SK-N-SH (cell line): ENCODE measurements at regions not wholly inside any gene's neighbourhood (a gene's known extent, or its start where the extent isn't known, plus 50 kb on each side); places are given as distances from the start of the nearest gene placed in this dataset.

Experiments
- CTCF ChIA-PET: fragments of 300-600, 350-600 bp; formaldehyde crosslinking; extraction: SDS; loops from one replicate; lab custom pipeline; 2021; lab: Yijun Ruan, JAX
- POLR2A ChIA-PET: fragments of 350-600 bp; sonication (Branson Sonifier 250); formaldehyde crosslinking; extraction: SDS; loops from one replicate; lab custom pipeline; 2020; ENCODE audit warnings: antibody characterized with exemption, inconsistent platforms; lab: Yijun Ruan, JAX
- DNase-seq: peaks from one replicate; pipeline ENCODE4 v3.0.0; 2012
- H2AFZ ChIP-seq: fragments of 200-600 bp; sonication (generic); 2 replicates; pipeline ENCODE4 v1.8.1; 2016; ENCODE audit warnings: antibody characterized with exemption, mild to moderate bottlenecking, low read depth
- H3F3A ChIP-seq: fragments of 200-600 bp; sonication (generic); replicated peaks from 2 replicates; pipeline ENCODE3; 2016; ENCODE audit warnings: antibody characterized with exemption, mild to moderate bottlenecking; ENCODE audit not compliant: insufficient read depth
- H3K27ac ChIP-seq, 2 experiments: fragments of 200-500 bp in 1 of 2; fragments of 200-600 bp in 1 of 2; sonication (Bioruptor generic) in 1 of 2; sonication (generic), shearing (Covaris generic) in 1 of 2; 2 replicates each; pipeline versions ENCODE4 v1.5.1 to v1.6.1; 2014 to 2016; ENCODE audit warnings: low read depth in 2 of 2, inconsistent platforms in 1 of 2, low read length in 1 of 2, mild to moderate bottlenecking in 1 of 2, mixed read lengths in 1 of 2
- H3K27me3 ChIP-seq: fragments of 200-600 bp; sonication (generic), shearing (Covaris generic); 2 replicates; pipeline ENCODE4 v1.6.1; 2016; ENCODE audit warnings: mixed run types; ENCODE audit not compliant: insufficient read depth
- H3K36me3 ChIP-seq, 2 experiments: fragments of 200-500 bp in 1 of 2; fragments of 200-600 bp in 1 of 2; sonication (Bioruptor generic) in 1 of 2; sonication (generic) in 1 of 2; replicated peaks in 1 of 2; 2 replicates each; pipeline versions ENCODE3 to v1.5.1; 2014 to 2016; ENCODE audit warnings: low read length in 1 of 2, mild to moderate bottlenecking in 1 of 2; ENCODE audit not compliant: insufficient read depth in 2 of 2, control insufficient read depth in 1 of 2
- H3K4me1 ChIP-seq, 2 experiments: fragments of 200-500 bp in 1 of 2; fragments of 200-600 bp in 1 of 2; sonication (Bioruptor generic) in 1 of 2; sonication (generic), shearing (Covaris generic) in 1 of 2; 2 replicates each; pipeline versions ENCODE4 v1.5.1 to v1.6.1; 2014 to 2016; ENCODE audit warnings: low read depth in 1 of 2, low read length in 1 of 2, mixed run types in 1 of 2; ENCODE audit not compliant: insufficient read depth in 2 of 2, control insufficient read depth in 1 of 2
- H3K4me2 ChIP-seq: fragments of 200-600 bp; sonication (generic), shearing (Covaris generic); 2 replicates; pipeline ENCODE4 v1.6.1; 2017; ENCODE audit warnings: mixed run types
- H3K4me3 ChIP-seq, 2 experiments: fragments of 200-500 bp in 1 of 2; fragments of 200-600 bp in 1 of 2; sonication (Bioruptor generic) in 1 of 2; sonication (generic), shearing (Covaris generic) in 1 of 2; 2 replicates each; pipeline versions ENCODE4 v1.5.1 to v1.8.1; 2014 to 2016; ENCODE audit warnings: low read depth in 2 of 2, inconsistent platforms in 1 of 2, low read length in 1 of 2, mild to moderate bottlenecking in 1 of 2, mixed read lengths in 1 of 2, moderate library complexity in 1 of 2
- H3K79me2 ChIP-seq: fragments of 200-600 bp; sonication (generic); 2 replicates; pipeline ENCODE4 v1.8.1; 2017; ENCODE audit warnings: mild to moderate bottlenecking; ENCODE audit not compliant: insufficient read depth
- H3K9ac ChIP-seq: fragments of 200-600 bp; sonication (generic); 2 replicates; pipeline ENCODE4 v1.6.1; 2017; ENCODE audit warnings: mixed run types
- H3K9me2 ChIP-seq: fragments of 200-600 bp; sonication (generic); 2 replicates; pipeline ENCODE4 v1.6.1; 2017; ENCODE audit warnings: mixed run types
- H3K9me3 ChIP-seq: fragments of 200-600 bp; sonication (generic); 2 replicates; pipeline ENCODE4 v1.6.1; 2017; ENCODE audit warnings: mixed run types, mild to moderate bottlenecking, moderate library complexity
- H4K20me1 ChIP-seq: fragments of 200-600 bp; sonication (generic); 2 replicates; pipeline ENCODE4 v1.6.1; 2017; ENCODE audit warnings: mild to moderate bottlenecking, mixed run types; ENCODE audit not compliant: insufficient read depth
- CTCF ChIP-seq: fragments of 200-600 bp; sonication (generic); IDR thresholded peaks from 2 replicates; pipeline ENCODE4 v1.6.1; 2017; ENCODE audit warnings: antibody characterized with exemption, mild to moderate bottlenecking, moderate library complexity
- EP300 ChIP-seq, 2 experiments: IDR thresholded peaks; 2 replicates each; pipeline versions ENCODE4 v1.4.0 to v1.6.1; 2012; ENCODE audit warnings: borderline replicate concordance in 1 of 2, low read depth in 1 of 2, low read length in 1 of 2
- FOSL2 ChIP-seq: IDR thresholded peaks from 2 replicates; pipeline ENCODE4 v1.4.0; 2012; ENCODE audit warnings: low read depth, mild to moderate bottlenecking, moderate library complexity, borderline replicate concordance
- FOXJ3 ChIP-seq: sonication (generic); formaldehyde crosslinking; IDR thresholded peaks from 2 replicates; pipeline ENCODE4 v1.5.1; 2020; ENCODE audit warnings: mild to moderate bottlenecking, missing genetic modification reagents
- GABPA ChIP-seq: IDR thresholded peaks from 2 replicates; pipeline ENCODE4 v1.4.0; 2012; ENCODE audit warnings: low read depth, mild to moderate bottlenecking
- GATA2 ChIP-seq: sonication (generic); formaldehyde crosslinking; IDR thresholded peaks from 2 replicates; pipeline ENCODE4 v1.5.0; 2020; ENCODE audit warnings: mild to moderate bottlenecking, missing genetic modification reagents
- MAX ChIP-seq: IDR thresholded peaks from 2 replicates; pipeline ENCODE4 v1.4.0; 2012; ENCODE audit warnings: low read depth
- MEF2A ChIP-seq: IDR thresholded peaks from 2 replicates; pipeline ENCODE4 v1.4.0; 2012; ENCODE audit warnings: low read depth, borderline replicate concordance
- MXI1 ChIP-seq: IDR thresholded peaks from 2 replicates; pipeline ENCODE4 v1.6.1; 2012; ENCODE audit warnings: mild to moderate bottlenecking, low read depth, low read length, improper control_type of control experiment
- NFIC ChIP-seq: IDR thresholded peaks from 2 replicates; pipeline ENCODE4 v1.4.0; 2012; ENCODE audit warnings: borderline replicate concordance
- POLR2AphosphoS5 ChIP-seq: IDR thresholded peaks from 2 replicates; pipeline ENCODE4 v1.6.1; 2012; ENCODE audit warnings: low read depth, low read length
- REST ChIP-seq: IDR thresholded peaks from 2 replicates; pipeline ENCODE4 v1.6.1; 2012; ENCODE audit warnings: mild to moderate bottlenecking, low read depth, low read length, moderate library complexity
- RXRA ChIP-seq: IDR thresholded peaks from 2 replicates; pipeline ENCODE4 v1.4.0; 2012; ENCODE audit warnings: low read depth, mild to moderate bottlenecking, borderline replicate concordance
- TAF1 ChIP-seq: IDR thresholded peaks from 2 replicates; pipeline ENCODE4 v1.6.1; 2012; ENCODE audit warnings: low read depth, mild to moderate bottlenecking, low read length, moderate library complexity, borderline replicate concordance
- TCF12 ChIP-seq: IDR thresholded peaks from 2 replicates; pipeline ENCODE4 v1.4.0; 2012
- TEAD4 ChIP-seq: IDR thresholded peaks from 2 replicates; pipeline ENCODE4 v1.4.0; 2012; ENCODE audit warnings: mild to moderate bottlenecking, borderline replicate concordance; ENCODE audit not compliant: insufficient read depth
- YY1 ChIP-seq: IDR thresholded peaks from 2 replicates; pipeline ENCODE4 v1.4.0; 2012; ENCODE audit warnings: low read depth, mild to moderate bottlenecking
- WGBS: methylation state at CpG from one replicate; pipeline ENCODE4 v1.1.6; 2017; ENCODE audit warnings: low lambda C conversion rate; 5-methylcytosine and 5-hydroxymethylcytosine counted together

DNA sequence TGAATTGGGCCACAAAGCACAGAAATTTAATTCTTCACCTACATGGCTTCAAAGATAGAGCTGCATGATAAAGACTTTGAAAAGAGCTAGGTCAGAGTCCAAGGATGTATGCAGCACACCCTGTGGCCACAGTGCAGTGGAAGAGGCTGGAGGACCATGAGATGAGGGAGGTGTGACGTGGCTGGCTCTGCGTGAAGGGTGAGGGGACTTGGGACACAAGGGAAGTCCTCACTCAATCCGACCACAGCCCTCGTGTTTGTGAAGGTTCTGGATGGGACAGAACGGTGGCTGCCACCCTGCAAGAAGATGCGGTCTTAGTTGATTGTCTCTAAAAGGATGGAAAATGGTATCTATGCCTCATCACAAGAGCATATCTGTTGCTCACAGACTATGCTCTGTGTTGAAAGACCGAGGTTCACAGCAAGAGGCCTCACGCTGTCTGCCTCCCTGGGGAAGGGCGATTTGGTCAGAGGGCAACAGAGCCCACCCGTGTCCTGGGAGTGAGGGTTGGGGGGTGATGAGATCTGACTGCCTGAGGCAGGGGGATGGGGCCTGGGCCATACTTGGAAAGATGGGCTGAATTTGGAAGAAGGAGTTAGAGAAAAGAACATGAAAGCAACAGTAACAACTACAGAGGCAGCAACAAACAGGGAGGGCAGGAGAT lies 174.4 kb upstream of the SHH start:
- Histone ChIP-seq H3K9ac (no peak overlapping the region), H3K79me2 (no peaks in the 10 kb centered on the region), H3K9me2 (no peaks in the 10 kb centered on the region), H3K9me3 (no peaks in the 10 kb centered on the region), H3K27ac (no peak overlapping the region), H3K36me3 (no peaks in the 10 kb centered on the region), H3K4me2 (no peak overlapping the region), H3F3A (no peaks in the 10 kb centered on the region), H3K4me3 (no peak overlapping the region), H2AFZ (no peak overlapping the region), H3K4me1 (no peaks in the 10 kb centered on the region), H4K20me1 (no peaks in the 10 kb centered on the region), H3K27me3 (peaks cover 79% of the 10 kb centered on the region)
- CTCF ChIA-PET, result no interaction called here
- no peak for DNase-seq
- TF ChIP-seq TEAD4 (no peak), REST (no peak), MXI1 (no peak), GABPA (no peak), FOXJ3 (CRISPR knock-in tag) (no peak), TAF1 (no peak), FOSL2 (no peak), YY1 (no peak), NFIC (no peak)
- POLR2A ChIA-PET, result no interaction called here
- 15% methylated on average over 10 of the region's 10 CpGs for WGBS

DNA sequence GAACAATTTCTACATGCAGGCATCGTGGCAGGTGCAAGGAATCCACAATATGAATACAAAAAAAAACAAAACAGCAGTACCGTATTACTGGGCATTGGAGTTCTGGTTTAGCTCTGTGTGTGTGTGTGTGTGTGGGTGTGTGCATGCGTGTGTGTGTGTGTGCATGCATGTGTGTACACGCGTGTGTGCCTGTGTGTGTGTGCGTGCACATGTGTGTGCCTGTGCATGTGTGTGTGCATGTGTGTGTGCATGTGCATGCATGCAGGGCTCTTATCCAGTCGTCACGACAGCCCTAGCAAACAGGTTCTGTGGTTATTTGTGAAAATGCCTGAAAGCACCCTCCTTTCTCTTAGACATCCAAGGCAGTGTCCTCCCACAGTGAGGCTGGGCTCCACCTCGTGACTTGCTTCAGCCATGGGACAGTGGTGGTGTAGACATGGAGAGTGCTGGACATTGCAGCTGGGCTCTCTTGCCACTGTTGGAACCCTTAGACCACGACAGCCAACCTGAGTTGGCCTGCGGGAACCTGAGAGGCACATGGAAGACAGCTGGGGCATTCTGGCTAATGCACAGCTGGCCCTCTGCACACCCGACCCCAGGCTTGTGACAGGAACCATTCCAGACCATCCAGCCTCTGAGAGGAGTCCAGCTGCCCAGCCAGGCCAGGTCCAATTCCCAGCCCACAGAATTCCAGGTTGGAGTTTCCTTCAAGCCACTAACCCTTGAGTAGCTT lies 173.4 kb upstream of the SHH start:
- H2AFZ ChIP-seq, result no peak overlapping the region
- 20% methylated on average over 11 of the region's 12 CpGs for WGBS
- DNase-seq, result no peak
- H3K79me2 ChIP-seq, result no peaks in the 10 kb centered on the region
- POLR2A ChIA-PET, result no interaction called here
- TF ChIP-seq POLR2AphosphoS5, result no peak
- no peak for TF ChIP-seq MAX
- no peak for TF ChIP-seq CTCF
- no peak for TF ChIP-seq RXRA
- no peak for TF ChIP-seq TCF12
- no peak for TF ChIP-seq MEF2A
- TF ChIP-seq GATA2 (CRISPR knock-in tag), result no peak
- TF ChIP-seq EP300 (IDR thresholded peaks at IDR 0.05; ENCODE audit: borderline replicate concordance in 1 of 2, low read depth in 1 of 2, low read length in 1 of 2), result no peak
- TF ChIP-seq, all 33 proteins: peak for 0
- Histone ChIP-seq H4K20me1 (no peaks in the 10 kb centered on the region), H3F3A (no peaks in the 10 kb centered on the region), H3K4me3 (no peak overlapping the region), H3K27ac (no peak overlapping the region), H3K9ac (no peak overlapping the region), H3K4me1 (no peaks in the 10 kb centered on the region), H3K4me2 (no peak overlapping the region), H3K9me3 (no peaks in the 10 kb centered on the region), H3K27me3 (peaks cover 77% of the 10 kb centered on the region), H3K9me2 (no peaks in the 10 kb centered on the region), H3K36me3 (no peaks in the 10 kb centered on the region)
- CTCF ChIA-PET, result no interaction called here
